Dedifferentiated amniotic fluid mesenchymal stem cell (primary cell): ENCODE measurements at regions not wholly inside any gene's neighbourhood (a gene's known extent, or its start where the extent isn't known, plus 50 kb on each side); places are given as distances from the start of the nearest gene placed in this dataset.

Experiments used
- DNase-seq: peaks from one replicate; pipeline ENCODE4 v3.0.0-alpha.2; 2016; ENCODE audit errors: extremely low spot score

GRCh38 chr12:58580095-58580494, 340.2 kb downstream of the LRIG3 start:
- DNase-seq, result no peak

GRCh38 chr12:58583529-58583928, 336.8 kb downstream of the LRIG3 start:
- DNase-seq, result no peak

- no peak for DNase-seq
Measured at GRCh38 chr12:58583940-58584339, 336.4 kb downstream of the LRIG3 start.

GRCh38 chr12:58584880-58585279, 335.4 kb downstream of the LRIG3 start:
- DNase-seq, result no peak

GRCh38 chr12:58586762-58587161, 333.5 kb downstream of the LRIG3 start:
- DNase-seq, result no peak

GRCh38 chr12:58588770-58589169, 331.5 kb downstream of the LRIG3 start:
- no peak for DNase-seq

- DNase-seq, result no peak
Measured at GRCh38 chr12:58592475-58593207, 327.7 kb downstream of the LRIG3 start.

GRCh38 chr12:58593557-58594304, 326.6 kb downstream of the LRIG3 start:
- DNase-seq, result no peak

- DNase-seq, result no peak
Measured at GRCh38 chr12:58596381-58596780, 323.9 kb downstream of the LRIG3 start.

- no peak for DNase-seq
Measured at GRCh38 chr12:58601529-58601928, 318.8 kb downstream of the LRIG3 start.

- DNase-seq, result no peak
Measured at GRCh38 chr12:58602179-58602578, 318.1 kb downstream of the LRIG3 start.

- no peak for DNase-seq
Measured at GRCh38 chr12:58602736-58603135, 317.6 kb downstream of the LRIG3 start.

GRCh38 chr12:58607805-58608204, 312.5 kb downstream of the LRIG3 start:
- DNase-seq, result no peak

- DNase-seq, result no peak
Measured at GRCh38 chr12:58608711-58609110, 311.6 kb downstream of the LRIG3 start.

GRCh38 chr12:58615047-58615446, 305.3 kb downstream of the LRIG3 start:
- DNase-seq, result no peak

- no peak for DNase-seq
Measured at GRCh38 chr12:58615576-58615975, 304.7 kb downstream of the LRIG3 start.

- no peak for DNase-seq
Measured at GRCh38 chr12:58616618-58617017, 303.7 kb downstream of the LRIG3 start.

- DNase-seq, result no peak
Measured at GRCh38 chr12:58621126-58621525, 299.2 kb downstream of the LRIG3 start.

- DNase-seq, result no peak
Measured at GRCh38 chr12:58629376-58629775, 290.9 kb downstream of the LRIG3 start.

GRCh38 chr12:58633479-58633878, 286.8 kb downstream of the LRIG3 start:
- no peak for DNase-seq

GRCh38 chr12:58639318-58639934, 280.9 kb downstream of the LRIG3 start:
- no peak for DNase-seq

GRCh38 chr12:58640314-58640713, 280.0 kb downstream of the LRIG3 start:
- no peak for DNase-seq

GRCh38 chr12:58645946-58646345, 274.4 kb downstream of the LRIG3 start:
- DNase-seq, result no peak
